GM18870 (cell line): ENCODE measurements at regions not wholly inside any gene's neighbourhood (a gene's known extent, or its start where the extent isn't known, plus 50 kb on each side); places are given as distances from the start of the nearest gene placed in this dataset.
A peak's percentile ranks its signal among the peaks of the same experiment; 100 is the strongest.

Experiments
- ATAC-seq: cut with Tn5 transposase; IDR thresholded peaks from one replicate; pipeline ENCODE4 v1.9.1; 2021; ENCODE audit warnings: moderate library complexity; ENCODE audit not compliant: unreplicated experiment

DNA sequence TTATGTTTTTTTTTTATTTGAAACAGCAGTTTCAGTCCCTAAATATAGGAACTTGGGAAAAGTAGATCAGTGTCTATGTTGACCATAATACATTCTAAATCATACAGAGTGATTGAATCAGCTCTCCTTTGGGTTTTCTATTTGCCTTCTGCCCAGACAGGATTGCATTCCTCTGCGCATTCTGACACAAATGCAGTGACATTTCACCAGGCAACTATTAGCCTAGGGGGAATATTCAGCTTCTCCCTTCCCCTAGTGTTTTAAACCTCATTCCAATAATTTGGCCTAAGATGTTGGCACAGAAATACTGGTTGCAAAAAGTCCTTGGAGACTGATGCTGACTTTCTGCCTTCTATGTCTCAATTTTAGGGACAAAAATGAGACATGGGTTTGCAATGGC lies 172.8 kb downstream of the PTGER3 start:
- ATAC-seq, result no peak

DNA sequence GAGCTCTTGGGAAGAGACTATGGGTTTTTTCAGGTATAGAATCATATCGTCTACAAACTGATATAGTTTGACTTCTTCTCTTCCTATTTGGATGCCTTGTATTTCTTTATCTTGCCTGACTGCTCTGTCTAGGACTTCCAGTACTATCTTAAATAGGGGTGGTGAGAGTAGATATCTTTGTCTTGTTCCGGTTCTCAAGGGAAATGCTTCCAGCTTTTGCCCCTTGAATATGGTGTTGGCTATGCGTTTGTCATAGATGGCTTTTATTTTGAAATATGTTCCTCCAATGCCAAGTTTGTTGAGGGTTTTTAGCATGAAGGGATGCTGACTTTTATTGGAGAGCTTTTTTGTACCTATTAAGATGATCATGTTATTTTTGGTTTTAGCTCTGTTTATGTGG lies 170.3 kb downstream of the PTGER3 start:
- ATAC-seq, result no peak

DNA sequence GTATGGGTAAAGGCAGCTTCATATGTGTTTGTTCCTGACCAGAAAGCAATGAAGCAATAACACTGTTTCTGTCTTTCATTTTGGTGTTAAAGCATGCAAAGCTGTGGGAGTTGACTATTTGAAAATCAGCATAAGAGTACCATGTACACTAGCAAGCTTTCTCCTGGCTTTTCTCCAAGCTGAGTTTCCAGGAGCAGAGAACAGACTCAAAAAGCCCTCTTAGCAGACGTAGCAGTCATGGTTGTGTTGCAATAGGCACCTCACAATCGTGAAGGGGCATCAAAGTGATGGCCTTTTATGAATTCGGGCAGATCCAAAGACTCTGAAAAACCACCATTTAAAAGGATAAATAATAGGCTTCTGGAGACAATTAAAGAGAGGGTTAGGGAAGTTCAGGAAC lies 159.7 kb downstream of the PTGER3 start:
- no peak for ATAC-seq

DNA sequence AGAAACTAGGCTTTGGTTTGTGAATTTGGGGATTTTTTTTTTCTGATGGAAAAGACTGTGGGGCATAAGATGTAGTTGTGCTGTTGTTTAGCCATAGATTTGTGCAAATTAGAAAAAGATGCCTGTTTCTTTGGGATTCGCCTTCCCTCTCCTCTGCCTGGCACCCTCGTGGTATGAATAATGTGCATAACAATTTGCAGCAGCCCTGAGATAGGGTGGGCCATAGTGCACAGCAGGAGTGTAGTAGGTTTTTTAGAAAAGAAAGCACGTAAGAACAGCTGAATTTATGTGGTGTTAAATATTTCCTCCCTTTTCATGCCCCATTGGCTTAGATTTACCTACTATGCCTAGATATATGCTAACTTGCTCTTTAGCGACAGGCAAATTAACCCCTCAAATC lies 158.9 kb downstream of the PTGER3 start:
- ATAC-seq, result no peak

- no peak for ATAC-seq
These were observed 157.2 kb downstream of the PTGER3 start for GRCh38 chr1:70890408-70890807.

GRCh38 chr1:70891051-70891843 lies 156.4 kb downstream of the PTGER3 start:
- no peak for ATAC-seq

DNA sequence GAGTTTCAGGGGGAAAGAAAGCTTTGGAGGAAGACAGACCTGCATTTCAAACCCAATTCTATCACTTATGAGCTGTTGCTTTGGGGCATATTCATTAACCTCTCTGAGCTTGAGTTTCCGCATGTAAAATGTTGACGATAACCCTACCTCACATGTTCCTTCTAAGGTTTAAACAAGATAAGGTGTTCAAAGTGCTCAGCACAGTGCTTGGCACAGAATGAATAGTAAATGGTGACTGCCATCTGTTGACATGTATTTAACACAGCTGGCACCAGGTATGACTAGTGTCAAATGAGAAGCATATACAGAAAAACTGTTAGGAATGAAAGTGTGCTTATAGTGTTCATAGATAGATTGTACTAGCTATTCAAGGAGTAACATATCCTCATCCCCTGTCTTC lies 155.5 kb downstream of the PTGER3 start:
- ATAC-seq, result no peak

DNA sequence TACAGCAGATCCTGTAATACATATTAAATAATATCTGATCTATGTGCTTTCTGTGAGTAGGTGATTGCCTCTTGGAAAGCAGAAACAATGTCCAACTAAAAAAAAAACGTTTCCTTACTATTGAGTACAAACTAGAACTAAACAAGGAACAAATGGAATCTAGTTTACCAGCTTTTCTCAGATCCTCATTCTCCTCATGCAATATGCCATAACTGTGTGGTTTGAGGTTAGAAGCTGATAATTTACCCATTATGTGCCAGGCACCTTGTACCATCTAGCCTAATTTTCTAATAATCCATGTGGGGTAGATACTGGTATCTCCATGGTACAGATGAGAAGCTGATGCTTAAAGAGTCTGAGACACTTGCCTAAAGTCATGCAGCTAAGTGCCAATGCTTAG lies 154.7 kb downstream of the PTGER3 start:
- ATAC-seq, result no peak

- no peak for ATAC-seq
These were observed 154.2 kb downstream of the PTGER3 start for GRCh38 chr1:70893381-70893780.

- no peak for ATAC-seq
These were observed 152.1 kb downstream of the PTGER3 start for GRCh38 chr1:70895531-70895930.

- no peak for ATAC-seq
These were observed 151.4 kb downstream of the PTGER3 start for GRCh38 chr1:70896224-70896623.

- no peak for ATAC-seq
These were observed 150.3 kb downstream of the PTGER3 start for GRCh38 chr1:70897273-70897672.

DNA sequence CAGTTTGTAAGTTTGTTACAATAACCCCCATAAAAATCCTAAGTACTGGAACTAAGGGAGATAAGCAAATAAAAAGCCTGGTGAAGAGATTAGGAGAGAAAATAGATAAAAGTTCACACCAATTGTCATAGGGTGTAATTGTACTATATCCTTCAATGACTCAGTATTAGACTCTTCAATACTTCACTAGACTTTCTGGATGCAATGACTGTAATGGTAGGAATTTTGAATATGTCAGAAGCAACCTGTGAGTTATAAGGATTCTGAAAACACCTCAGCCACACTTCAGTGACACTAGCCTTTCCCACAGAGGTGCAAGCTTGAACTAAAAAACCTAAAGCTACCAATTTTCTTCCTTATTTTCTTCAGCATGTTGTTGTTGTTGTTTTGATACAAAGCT lies 147.9 kb downstream of the PTGER3 start:
- ATAC-seq, result no peak

GRCh38 chr1:70902211-70902610 lies 145.4 kb downstream of the PTGER3 start:
- no peak for ATAC-seq

DNA sequence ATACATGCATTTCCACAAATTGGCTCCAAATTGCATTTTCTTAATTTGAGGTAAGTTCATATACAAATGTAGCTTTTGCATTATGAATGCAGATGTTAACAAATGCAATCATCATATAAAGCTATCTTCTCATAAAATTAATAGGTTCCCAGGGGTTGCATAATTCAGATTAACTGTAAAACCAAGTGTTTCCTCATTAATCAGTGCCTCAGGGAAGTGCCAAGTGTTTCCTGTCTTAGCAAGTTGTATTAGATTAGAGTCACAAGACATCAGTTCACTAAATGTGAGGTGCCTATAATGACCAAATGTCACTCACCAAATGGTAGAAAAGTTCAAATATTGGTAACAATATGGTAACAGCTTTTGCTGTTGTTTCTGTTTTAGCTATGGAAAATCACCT lies 140.8 kb downstream of the PTGER3 start:
- no peak for ATAC-seq

DNA sequence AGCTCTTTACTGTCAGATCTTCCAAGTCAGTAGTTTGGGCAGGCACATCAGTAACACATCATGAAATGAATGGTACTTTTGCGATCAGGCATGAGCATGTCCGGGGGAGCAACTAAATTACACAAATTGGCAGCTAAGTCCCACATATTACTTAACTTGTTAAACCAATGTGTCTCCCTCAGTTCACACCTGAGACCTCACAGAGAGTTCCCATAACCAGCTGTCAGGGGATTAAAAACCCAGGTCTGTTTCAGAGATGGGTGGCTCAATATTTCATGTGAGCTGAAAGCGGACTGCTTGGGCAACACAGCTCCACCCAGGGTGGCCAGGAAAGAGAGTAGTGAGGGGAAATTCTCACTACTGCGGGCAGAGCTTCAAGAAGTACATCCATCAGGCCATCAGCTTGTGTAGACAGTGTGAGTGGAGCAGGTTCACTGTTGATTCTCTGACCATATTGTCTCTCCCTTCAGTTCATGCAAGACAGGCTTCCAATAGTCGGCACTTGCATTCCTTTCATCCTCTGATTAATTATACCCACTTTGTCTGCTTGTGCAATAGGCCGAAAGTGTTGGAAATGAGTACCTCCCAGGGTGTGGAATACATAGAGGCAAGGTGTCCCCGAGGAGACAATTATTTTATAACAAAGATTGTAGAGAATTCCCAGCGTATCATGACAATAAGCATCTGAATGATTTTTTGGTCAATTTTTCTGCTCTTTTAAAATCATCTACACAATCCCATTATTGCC lies 139.9 kb downstream of the PTGER3 start:
- ATAC-seq, result no peak

DNA sequence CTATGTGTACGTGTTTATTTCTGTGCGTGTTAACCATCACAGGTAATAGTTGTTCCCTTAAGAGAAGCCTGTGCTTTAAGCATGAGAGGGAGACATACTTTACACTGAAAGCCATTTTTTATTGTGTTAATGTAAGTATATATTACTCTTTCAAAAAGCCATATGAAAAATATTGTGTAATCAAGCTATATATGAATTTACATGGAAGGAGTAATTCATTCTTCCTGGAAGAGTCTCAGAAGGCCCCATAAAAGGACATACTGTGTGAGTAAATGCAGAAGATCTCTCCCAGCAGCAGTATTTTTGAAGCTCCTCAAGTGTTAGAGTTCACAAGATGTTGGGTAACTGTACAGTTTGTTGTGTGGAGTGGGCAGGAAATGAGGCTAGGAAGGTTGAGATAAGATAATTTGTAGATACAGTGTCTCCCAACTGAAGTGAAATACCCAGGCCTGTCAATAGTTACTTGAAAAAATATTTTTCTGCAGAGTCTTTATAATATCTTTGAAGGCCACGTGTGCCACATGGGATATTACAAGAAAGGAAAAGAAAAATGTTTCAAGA lies 138.3 kb downstream of the PTGER3 start:
- no peak for ATAC-seq

DNA sequence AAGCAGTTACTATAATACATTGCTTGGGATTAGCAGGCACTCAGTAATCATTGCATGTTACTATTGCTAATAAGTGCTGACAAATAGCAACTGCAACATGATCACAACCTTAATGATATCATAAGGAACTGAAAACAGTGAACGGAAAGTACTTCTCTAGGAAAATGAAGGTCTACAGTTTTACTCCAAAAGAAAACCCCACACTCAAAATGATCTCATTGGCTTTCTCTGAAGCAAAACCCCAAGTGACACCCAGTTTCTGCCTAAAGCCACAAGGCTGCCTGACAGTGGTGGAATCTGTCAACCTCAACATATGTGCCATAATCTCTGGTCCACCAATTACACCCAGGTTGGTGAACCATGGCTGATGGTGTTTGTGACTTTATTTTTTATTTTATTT lies 137.6 kb downstream of the PTGER3 start:
- peak; percentile 83 for ATAC-seq

GRCh38 chr1:70911861-70912260 lies 135.8 kb downstream of the PTGER3 start:
- no peak for ATAC-seq

GRCh38 chr1:70914224-70914623 lies 133.4 kb downstream of the PTGER3 start:
- no peak for ATAC-seq

DNA sequence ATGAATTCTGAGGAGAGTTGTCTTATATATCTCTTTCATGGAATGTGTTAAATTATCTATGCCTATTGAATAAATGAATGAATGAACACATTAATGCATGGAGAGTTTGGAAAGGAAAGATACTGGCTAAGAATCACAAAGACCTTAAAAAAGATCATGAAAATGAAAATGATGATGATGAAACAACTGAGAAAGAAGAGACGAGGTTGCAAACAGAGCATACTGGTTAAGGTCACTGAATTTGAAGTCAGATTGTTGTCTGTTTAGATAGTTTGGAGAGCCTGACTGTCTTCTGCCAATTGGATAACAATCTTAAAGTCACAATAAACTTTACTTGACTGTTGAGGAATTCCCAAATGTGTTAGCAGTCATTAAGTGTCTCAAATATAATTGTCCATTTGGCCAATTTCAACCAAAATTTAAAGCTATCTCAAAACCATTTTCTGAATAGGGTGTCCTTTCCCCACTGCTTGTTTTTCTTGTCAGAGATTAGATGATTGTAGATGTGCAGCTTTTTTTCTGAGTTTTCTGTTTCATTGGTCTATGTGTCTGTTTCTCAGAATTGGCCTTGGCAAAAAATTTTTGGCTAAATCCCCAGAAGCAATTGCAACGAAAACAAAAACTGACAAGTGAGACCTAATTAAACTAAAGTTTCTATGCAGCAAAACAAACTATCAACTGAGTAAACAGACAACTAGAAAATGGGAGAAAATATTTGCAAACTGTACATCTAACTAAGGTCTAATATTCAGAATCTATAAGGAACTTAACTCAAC lies 132.2 kb downstream of the PTGER3 start:
- no peak for ATAC-seq
